HEK293T (cell line): ENCODE measurements at regions not wholly inside any gene's neighbourhood (a gene's known extent, or its start where the extent isn't known, plus 50 kb on each side); places are given as distances from the start of the nearest gene placed in this dataset.

Experiments
- ARNT ChIP-seq: fragments of 450-650 bp; IDR thresholded peaks from 2 replicates; pipeline ENCODE4 v1.6.1; 2017; ENCODE audit warnings: mild to moderate bottlenecking
- BHLHE40 ChIP-seq: fragments of 450-650 bp; IDR thresholded peaks from 2 replicates; pipeline ENCODE4 v1.6.1; 2016; ENCODE audit warnings: mild to moderate bottlenecking, moderate library complexity, borderline replicate concordance
- FOXK2 ChIP-seq: fragments of 450-650 bp; IDR thresholded peaks from 2 replicates; pipeline ENCODE4 v1.6.1; 2016; ENCODE audit warnings: mild to moderate bottlenecking
- L3MBTL2 ChIP-seq: fragments of 450-650 bp; conservative IDR thresholded peaks from 2 replicates; pipeline ENCODE4 v1.6.1; 2016; ENCODE audit warnings: mild to moderate bottlenecking
- LEF1 ChIP-seq: fragments of 450-650 bp; IDR thresholded peaks from 2 replicates; pipeline ENCODE4 v1.6.1; 2017; ENCODE audit warnings: mild to moderate bottlenecking, borderline replicate concordance
- NFRKB ChIP-seq: fragments of 450-650 bp; IDR thresholded peaks from 2 replicates; pipeline ENCODE4 v1.6.1; 2016; ENCODE audit warnings: mild to moderate bottlenecking, moderate library complexity
- SP1 ChIP-seq: fragments of 450-650 bp; IDR thresholded peaks from 2 replicates; pipeline ENCODE4 v1.6.1; 2017
- SUZ12 ChIP-seq: fragments of 450-650 bp; IDR thresholded peaks from 2 replicates; pipeline ENCODE4 v1.6.1; 2016; ENCODE audit warnings: mild to moderate bottlenecking

DNA sequence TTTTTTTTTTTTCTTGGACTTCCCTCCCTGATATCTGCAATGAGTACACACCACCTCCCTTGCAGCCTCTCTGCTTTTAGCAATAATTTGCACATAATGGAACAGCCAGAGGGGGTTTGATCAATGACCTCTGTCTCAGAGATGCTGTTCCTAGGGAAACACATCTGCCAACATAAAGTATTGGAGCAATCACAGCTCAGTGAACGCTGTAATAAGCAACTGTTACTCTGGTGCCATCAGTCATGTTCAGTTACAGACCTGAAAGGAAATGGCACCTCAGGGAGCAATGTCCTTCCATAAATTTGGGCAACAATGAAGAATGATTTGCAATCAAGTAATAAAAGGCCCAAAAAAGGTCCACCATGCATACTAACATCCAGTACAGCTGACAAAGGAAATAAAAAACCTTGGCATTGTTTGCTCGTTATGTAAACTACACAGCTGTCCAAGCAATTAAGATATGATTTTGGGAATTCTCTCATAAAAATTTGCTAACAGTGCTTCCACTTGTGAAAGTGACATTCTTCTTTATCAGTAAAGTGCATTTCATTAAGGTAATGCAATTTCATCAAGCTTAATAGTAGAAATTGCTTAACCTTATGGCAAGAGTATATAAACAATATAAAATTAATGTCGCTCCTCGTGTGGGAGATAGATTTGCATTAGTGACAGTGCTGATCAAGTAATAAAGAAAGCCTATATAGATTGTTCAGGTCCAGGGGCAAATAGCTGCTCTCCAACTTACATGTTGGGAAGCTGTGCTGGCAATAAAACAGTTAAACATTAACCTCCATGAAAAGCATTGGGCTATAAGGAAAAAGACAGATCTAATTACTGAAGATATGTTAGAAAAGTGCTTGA lies 167.8 kb downstream of the RASEF start:
- TF ChIP-seq LEF1 (no peak), ARNT (no peak), BHLHE40 (no peak), SUZ12 (no peak), SP1 (no peak), NFRKB (no peak), L3MBTL2 (no peak), FOXK2 (no peak)
